GM18909 (cell line): ENCODE measurements at regions not wholly inside any gene's neighbourhood (a gene's known extent, or its start where the extent isn't known, plus 50 kb on each side); places are given as distances from the start of the nearest gene placed in this dataset.

Experiments
- ATAC-seq: cut with Tn5 transposase; IDR thresholded peaks from one replicate; pipeline ENCODE4 v1.9.1; 2021; ENCODE audit warnings: mild to moderate bottlenecking; ENCODE audit not compliant: unreplicated experiment, poor library complexity

- ATAC-seq = no peak
These were observed 146.0 kb upstream of the IER5L start for GRCh38 chr9:129323999-129324553.

GRCh38 chr9:129323376-129323998 lies 145.4 kb upstream of the IER5L start:
- ATAC-seq = no peak

- ATAC-seq = no peak
These were observed 144.7 kb upstream of the IER5L start for GRCh38 chr9:129322641-129323375.

GRCh38 chr9:129322022-129322621 lies 144.1 kb upstream of the IER5L start:
- ATAC-seq = no peak

GRCh38 chr9:129321286-129322021 lies 143.4 kb upstream of the IER5L start:
- ATAC-seq = no peak

GRCh38 chr9:129320575-129321285 lies 142.7 kb upstream of the IER5L start:
- ATAC-seq = peak; percentile 60

GRCh38 chr9:129319938-129320481 lies 141.9 kb upstream of the IER5L start:
- no peak for ATAC-seq

- no peak for ATAC-seq
These were observed 141.2 kb upstream of the IER5L start for GRCh38 chr9:129319076-129319937.

GRCh38 chr9:129318121-129319075 lies 140.3 kb upstream of the IER5L start:
- no peak for ATAC-seq

GRCh38 chr9:129317179-129318011 lies 139.3 kb upstream of the IER5L start:
- no peak for ATAC-seq

- ATAC-seq = no peak
These were observed 138.4 kb upstream of the IER5L start for GRCh38 chr9:129316281-129317030.

GRCh38 chr9:129313331-129313955 lies 135.4 kb upstream of the IER5L start:
- ATAC-seq = no peak

- ATAC-seq = no peak
These were observed 134.4 kb upstream of the IER5L start for GRCh38 chr9:129312251-129313122.

- ATAC-seq = no peak
These were observed 133.6 kb upstream of the IER5L start for GRCh38 chr9:129311643-129312042.
